ENCODE measurements at regions not wholly inside any gene's neighbourhood (a gene's known extent, or its start where the extent isn't known, plus 50 kb on each side); places are given as distances from the start of the nearest gene placed in this dataset.

- TF ChIP-seq BCL3 (IDR thresholded peaks at IDR 0.05; ENCODE audit: borderline replicate concordance, insufficient read depth, low read depth, low read length, poor library complexity, severe bottlenecking) (no peak), NR2F1 (conservative IDR thresholded peaks at IDR 0.05) (no peak), SPI1 (IDR thresholded peaks at IDR 0.05; ENCODE audit: borderline replicate concordance, insufficient read depth, low read depth, low read length) (no peak), POLR2AphosphoS5 (IDR thresholded peaks at IDR 0.05; ENCODE audit: low read length) (no peak), SIN3A (IDR thresholded peaks at IDR 0.05; ENCODE audit: low read depth, low read length) (no peak)
Measured at GRCh38 chr3:174776123-174776522, 83.0 kb upstream of the NAALADL2 start (continued).

- SMC1A ChIA-PET (ENCODE audit: uncharacterized antibody, unreplicated experiment), result no interaction called here
- FAIRE-seq, result no peak
- Histone ChIP-seq H3K36me3 (ENCODE audit: control insufficient read depth in 2 of 2, insufficient read depth in 2 of 2, low read length in 1 of 2) (no peaks in the 10 kb centered on the region), H3K4me3 (no peak overlapping the region), H3K4me2 (ENCODE audit: control insufficient read depth, insufficient read depth) (no peak overlapping the region), H3K27me3 (replicated peaks in 1 of 2; ENCODE audit: control insufficient read depth in 2 of 2, insufficient read depth in 2 of 2, low read length in 1 of 2) (no peaks in the 10 kb centered on the region), H4K20me1 (ENCODE audit: control insufficient read depth, insufficient read depth) (no peaks in the 10 kb centered on the region), H3K79me2 (ENCODE audit: control insufficient read depth, insufficient read depth, low read length) (no peaks in the 10 kb centered on the region), H3K9ac (ENCODE audit: control insufficient read depth, insufficient read depth, low read length) (no peak overlapping the region), H3K4me1 (ENCODE audit: control insufficient read depth, insufficient read depth, low read length) (no peaks in the 10 kb centered on the region), H3K9me3 (replicated peaks; ENCODE audit: control insufficient read depth, insufficient read depth, low read length) (no peaks in the 10 kb centered on the region), H2AFZ (ENCODE audit: control insufficient read depth, low read depth, low read length) (no peak overlapping the region), H3K27ac (ENCODE audit: control insufficient read depth, insufficient read depth) (no peak overlapping the region)
- in situ Hi-C loops (cut with MboI) (no loop called here), intact Hi-C loops (cut with micrococcal nuclease; ENCODE audit: unreplicated experiment) (no loop called here)
- DNase-seq (ENCODE audit: low read depth, low spot score), result no peak
- BruUV-seq (replicated peaks), result no TSS peak
- RAD21 ChIA-PET (ENCODE audit: unreplicated experiment), result no interaction called here
- ATAC-seq, result no peak
- CTCF ChIA-PET, result no interaction called here
- 8% methylated on average over 2 of the region's 2 CpGs for WGBS (ENCODE audit: insufficient coverage, insufficient replicate concordance, low lambda C conversion rate, missing lambda C conversion rate)
- POLR2A ChIA-PET, result no interaction called here
- no peak for TF ChIP-seq NFYB (IDR thresholded peaks at IDR 0.05; ENCODE audit: insufficient read depth, low read depth, low read length)
- no peak for TF ChIP-seq ZNF274 (IDR thresholded peaks at IDR 0.05; ENCODE audit: insufficient read depth, insufficient read length)
- no peak for TF ChIP-seq HDAC2 (IDR thresholded peaks at IDR 0.05)
- TF ChIP-seq FOXM1 (IDR thresholded peaks at IDR 0.05; ENCODE audit: low read depth, low read length), result no peak
- no peak for TF ChIP-seq SUZ12 (IDR thresholded peaks at IDR 0.05; ENCODE audit: unreplicated experiment)
- TF ChIP-seq NR2C2 (IDR thresholded peaks at IDR 0.05; ENCODE audit: borderline replicate concordance, control insufficient read depth, insufficient read length, low read depth), result no peak
- no peak for TF ChIP-seq MEF2A (IDR thresholded peaks at IDR 0.05; ENCODE audit: insufficient read depth, low read depth, low read length)
- TF ChIP-seq JUND (IDR thresholded peaks at IDR 0.05; ENCODE audit: low read depth, low read length), result no peak
- TF ChIP-seq SREBF2 (IDR thresholded peaks at IDR 0.05; ENCODE audit: low read length), result no peak
- no peak for TF ChIP-seq USF1 (IDR thresholded peaks at IDR 0.05; ENCODE audit: borderline replicate concordance, extremely low read length, insufficient read depth, low read depth, low read length)
Measured at GRCh38 chr3:174776636-174777035, 82.5 kb upstream of the NAALADL2 start.
